NAMALWA (cell line): ENCODE measurements at regions not wholly inside any gene's neighbourhood (a gene's known extent, or its start where the extent isn't known, plus 50 kb on each side); places are given as distances from the start of the nearest gene placed in this dataset.

Source experiments
- DNase-seq: peaks from one replicate; pipeline ENCODE4 v3.0.0-alpha.2; 2015; ENCODE audit warnings: low spot score

DNA sequence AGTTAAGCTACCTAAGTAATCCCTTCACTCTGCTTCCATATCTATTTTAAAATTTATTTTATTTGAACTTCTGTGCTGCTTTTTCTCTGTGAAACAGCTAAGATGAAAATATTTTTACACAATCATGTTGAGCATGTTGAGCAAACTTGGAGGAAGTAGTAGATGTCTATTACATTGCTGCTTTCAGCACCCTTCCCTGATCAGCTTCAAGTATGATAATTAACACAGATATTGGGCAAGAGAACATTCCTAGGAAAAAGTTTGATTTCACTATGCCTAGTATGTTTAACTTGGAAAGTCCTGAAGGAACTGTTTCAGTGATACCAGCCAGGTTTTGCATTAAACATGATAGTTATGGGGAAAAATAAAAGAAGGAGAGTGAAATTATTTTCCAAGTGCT is 283.6 kb downstream of the ELAVL2 start:
- DNase-seq: no peak

GRCh38 chr9:23542927-23543326 is 283.1 kb downstream of the ELAVL2 start:
- no peak for DNase-seq

GRCh38 chr9:23543419-23543818 is 282.6 kb downstream of the ELAVL2 start:
- DNase-seq: no peak

DNA sequence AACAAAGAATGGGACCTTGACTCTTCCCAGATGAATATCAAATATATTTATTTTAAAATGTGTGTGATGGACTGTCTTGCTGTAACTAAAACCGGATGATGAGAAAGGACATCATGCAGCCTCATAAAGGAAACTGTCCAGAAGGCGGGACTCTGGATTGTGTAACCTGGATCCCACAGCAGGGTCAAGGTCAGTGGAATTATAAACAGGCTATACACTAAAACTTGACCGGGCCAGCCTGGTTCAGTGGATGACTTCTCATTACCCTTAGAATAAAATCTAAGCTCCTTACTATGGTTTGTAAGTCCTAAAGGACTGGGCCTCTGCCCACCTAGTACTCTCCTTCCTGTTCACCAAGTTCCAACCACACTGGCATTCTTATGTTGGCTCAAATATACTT is 280.3 kb downstream of the ELAVL2 start:
- DNase-seq: no peak

GRCh38 chr9:23551311-23551721 is 274.7 kb downstream of the ELAVL2 start:
- DNase-seq: no peak

DNA sequence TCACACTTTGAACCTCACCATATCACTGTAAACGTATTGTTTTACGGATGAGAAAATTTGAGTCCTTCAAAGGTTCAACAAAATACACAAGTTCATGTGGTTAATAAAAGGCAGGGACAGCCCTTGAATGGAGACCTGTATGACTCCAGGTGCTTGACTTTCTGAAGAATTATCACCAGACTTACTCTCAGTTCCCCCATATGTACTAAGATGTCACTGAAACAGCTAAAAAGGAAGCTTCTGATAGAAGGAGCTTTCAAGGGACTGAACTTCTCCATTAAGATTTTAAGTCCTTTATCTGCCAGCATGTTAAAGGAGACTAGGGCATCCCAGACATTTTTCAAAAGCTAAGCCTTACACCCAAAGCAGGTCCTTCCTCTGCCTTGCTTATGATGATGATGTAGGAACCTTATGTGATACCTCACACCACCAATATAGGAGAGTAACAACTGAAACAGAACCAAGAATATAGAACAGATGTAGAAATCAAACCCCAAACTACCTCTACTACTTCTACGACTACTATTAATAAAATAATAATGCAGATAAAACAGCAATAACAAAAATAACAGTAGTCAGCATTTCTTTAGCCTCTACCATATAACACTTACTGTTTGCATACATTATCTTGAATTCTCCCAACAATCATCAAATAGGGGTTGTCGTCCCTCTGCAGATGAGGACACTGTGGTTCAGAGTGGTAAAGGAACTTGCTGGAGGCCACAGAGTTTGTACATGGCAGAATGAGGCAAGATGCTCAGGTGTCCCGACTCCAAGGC is 273.9 kb downstream of the ELAVL2 start:
- DNase-seq: no peak

- no peak for DNase-seq
Measured at GRCh38 chr9:23552876-23553601, 273.0 kb downstream of the ELAVL2 start.

DNA sequence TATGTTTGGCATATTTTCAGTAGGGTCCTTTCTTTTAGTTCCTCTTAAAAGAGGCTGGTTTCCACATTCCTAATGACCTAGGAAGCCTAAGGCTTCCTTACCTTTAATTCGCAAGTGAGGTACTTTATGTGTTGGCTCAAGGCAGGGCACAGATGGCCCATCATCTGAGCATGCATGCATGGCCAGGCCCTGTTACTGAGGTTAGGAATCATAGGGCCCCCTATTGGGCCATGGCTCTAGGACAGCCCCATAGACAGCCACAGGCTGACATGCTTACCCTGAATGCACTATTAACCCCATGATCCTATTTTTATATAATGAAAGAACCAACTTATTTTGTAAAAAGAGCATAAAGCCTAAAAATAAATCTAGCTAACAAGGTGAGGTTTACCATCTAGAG is 271.4 kb downstream of the ELAVL2 start:
- DNase-seq: no peak

- DNase-seq: no peak
Measured at GRCh38 chr9:23555851-23556250, 270.2 kb downstream of the ELAVL2 start.

DNA sequence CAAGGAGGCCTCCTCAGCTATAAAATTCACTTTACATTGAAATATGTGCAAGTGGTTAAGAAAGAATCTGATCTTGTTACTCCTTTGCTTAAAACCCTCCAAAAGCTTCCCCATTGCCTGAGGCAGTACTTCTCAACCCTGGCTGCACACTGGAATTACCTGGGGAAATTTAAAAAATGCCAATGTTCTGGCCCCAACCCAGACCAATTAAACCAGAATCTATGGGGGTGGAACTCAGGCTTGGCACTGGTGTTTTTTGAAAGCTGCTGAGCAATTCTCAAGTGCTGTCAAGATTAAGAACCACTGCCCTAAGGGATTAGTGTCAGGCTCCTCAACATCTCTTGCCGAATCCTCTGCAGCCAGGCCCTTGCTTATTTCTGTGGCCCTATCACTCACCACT is 269.6 kb downstream of the ELAVL2 start:
- DNase-seq: no peak

GRCh38 chr9:23557689-23558088 is 268.4 kb downstream of the ELAVL2 start:
- no peak for DNase-seq

DNA sequence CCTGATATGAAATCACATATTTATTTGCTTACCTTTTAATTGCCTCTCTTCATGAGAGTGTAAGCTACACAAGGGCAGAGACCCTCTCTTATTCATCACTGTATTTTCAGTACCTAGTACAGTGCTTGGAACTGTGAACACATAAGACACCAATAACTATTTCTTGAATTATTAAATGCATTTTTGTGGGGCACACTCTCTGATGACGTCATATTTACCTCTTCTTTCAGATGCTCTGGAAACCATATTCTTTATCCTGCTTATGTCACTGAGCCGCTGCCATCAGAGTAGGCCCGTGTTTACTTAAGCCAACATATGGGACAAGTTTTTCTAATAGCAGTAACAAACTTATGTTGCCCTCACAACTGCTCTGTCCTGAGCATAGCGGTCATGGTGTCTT is 266.5 kb downstream of the ELAVL2 start:
- DNase-seq: no peak

GRCh38 chr9:23563517-23563916 is 262.5 kb downstream of the ELAVL2 start:
- DNase-seq: no peak

DNA sequence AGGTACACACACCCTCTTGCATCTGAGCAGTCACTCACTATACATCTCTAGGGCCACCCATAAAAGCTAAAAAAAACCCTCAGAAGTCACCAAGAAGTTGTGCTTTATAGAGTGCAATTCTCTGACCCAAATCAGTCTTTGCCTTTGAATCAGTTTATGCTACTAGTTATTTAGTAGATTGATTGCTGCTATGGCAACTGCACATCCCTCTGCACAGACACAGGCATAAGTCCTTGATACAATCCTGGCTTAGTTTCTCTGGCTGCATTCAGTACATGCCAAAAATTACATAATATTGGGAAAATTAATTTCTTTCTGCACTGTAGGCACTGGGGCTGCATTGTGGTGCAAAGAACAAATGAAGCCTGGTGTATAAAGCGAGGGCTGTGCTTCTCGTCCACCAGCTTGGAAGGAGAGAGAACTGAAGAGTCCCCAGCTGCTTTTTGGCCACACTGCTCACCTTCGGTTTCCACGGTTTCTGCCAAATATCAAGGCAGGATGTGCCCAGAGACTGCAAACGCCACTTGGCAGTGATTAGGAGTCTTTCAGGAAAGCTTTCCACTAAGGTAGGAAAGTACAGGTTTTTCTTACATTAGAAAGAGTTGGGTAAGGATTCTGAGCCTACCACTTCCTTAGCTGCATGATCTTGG is 258.4 kb downstream of the ELAVL2 start:
- DNase-seq: no peak

- DNase-seq: no peak
Measured at GRCh38 chr9:23571414-23572104, 254.5 kb downstream of the ELAVL2 start.

GRCh38 chr9:23573800-23574199 is 252.2 kb downstream of the ELAVL2 start:
- no peak for DNase-seq

- no peak for DNase-seq
Measured at GRCh38 chr9:23577611-23578010, 248.4 kb downstream of the ELAVL2 start.

DNA sequence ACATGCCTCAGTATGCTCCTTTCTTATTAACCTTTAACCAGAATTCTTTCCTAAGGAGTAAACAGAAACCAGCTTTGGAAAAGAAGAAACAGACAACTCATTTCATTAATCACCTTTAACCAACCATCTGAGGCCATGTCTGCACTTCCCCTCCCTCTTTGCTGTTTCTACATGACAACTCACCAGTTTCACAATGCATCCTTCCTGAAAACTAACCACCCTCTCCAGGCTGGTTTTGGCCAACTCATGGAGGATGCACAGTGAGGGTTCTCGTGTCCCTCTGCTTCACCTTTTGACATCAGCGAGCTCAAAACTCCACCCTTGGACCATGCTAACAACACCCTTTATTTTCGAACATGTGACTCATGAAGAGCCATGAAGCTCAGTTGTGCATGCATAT is 244.1 kb downstream of the ELAVL2 start:
- no peak for DNase-seq

DNA sequence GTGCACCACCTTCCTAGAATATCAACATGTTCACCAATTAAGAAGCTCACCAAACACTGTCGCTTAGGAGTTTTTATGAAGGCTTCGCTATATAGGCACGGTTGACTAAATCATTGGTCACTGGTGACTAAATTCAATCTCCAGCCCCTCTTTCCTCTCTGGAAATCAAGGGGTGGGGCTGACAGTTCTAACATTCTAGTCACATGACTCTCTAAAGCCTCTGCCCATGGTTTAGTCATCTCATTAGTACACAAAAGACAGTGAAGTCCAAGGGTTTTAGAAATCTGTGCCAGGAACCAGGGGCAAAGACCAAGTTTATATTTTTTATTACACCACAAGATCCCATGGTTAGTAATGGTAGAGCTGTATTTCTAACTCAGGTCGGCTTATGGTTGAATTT is 243.2 kb downstream of the ELAVL2 start:
- DNase-seq: no peak

GRCh38 chr9:23586906-23587305 is 239.1 kb downstream of the ELAVL2 start:
- DNase-seq: peak; percentile 10

GRCh38 chr9:23587433-23587832 is 238.6 kb downstream of the ELAVL2 start:
- DNase-seq: no peak

DNA sequence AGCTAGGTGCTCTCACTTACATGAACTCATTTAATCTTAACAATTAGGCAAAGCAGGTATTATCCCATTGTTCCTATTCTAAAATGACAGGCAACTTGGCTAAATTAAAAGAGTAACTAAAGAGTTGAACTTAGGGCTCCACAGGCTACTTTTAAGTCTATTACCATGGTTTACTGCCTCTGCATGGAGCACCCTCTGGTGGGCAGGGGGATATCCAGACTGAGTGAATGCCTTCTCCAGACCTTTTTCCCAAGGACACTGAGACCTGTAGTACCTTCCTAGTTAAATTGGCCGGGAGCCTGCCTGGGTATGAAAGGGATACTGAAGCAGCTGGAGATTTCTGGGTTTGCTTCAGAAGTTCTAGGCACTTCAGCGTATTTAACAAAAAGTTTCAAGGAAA is 238.1 kb downstream of the ELAVL2 start:
- no peak for DNase-seq
